Thyroid gland (tissue), 4 donors: ENCODE measurements at regions not wholly inside any gene's neighbourhood (a gene's known extent, or its start where the extent isn't known, plus 50 kb on each side); places are given as distances from the start of the nearest gene placed in this dataset.
"Not testable (repeated sequence)": the region's sequence is repeated elsewhere in the genome, so short reads cannot be mapped to it uniquely, and the experiment has no call there.

Experiments
- DNase-seq, 2 donors: peaks; one replicate each; pipeline ENCODE4 v3.0.0-alpha.2; 2019
- H3K27ac ChIP-seq, 3 donors: fragments of 200-600 bp; sonication (generic); 1 replicate in 2 of 3; 2 replicates in 1 of 3; pipeline ENCODE4 v1.5.1; 2016 to 2019; ENCODE audit warnings: mild to moderate bottlenecking in 1 of 3, moderate library complexity in 1 of 3
- H3K27me3 ChIP-seq: fragments of 200-600 bp; sonication (generic); one replicate; pipeline ENCODE4 v1.5.1; 2019
- H3K36me3 ChIP-seq, 2 donors: fragments of 200-600 bp; sonication (generic); one replicate each; pipeline ENCODE4 v1.5.1; 2016 to 2019
- H3K4me1 ChIP-seq, 2 donors: fragments of 200-600 bp; sonication (generic); one replicate each; pipeline ENCODE4 v1.5.1; 2017 to 2019
- H3K4me3 ChIP-seq, 3 donors: fragments of 200-600 bp; sonication (generic); replicated peaks in 1 of 3; 1 replicate in 2 of 3; 2 replicates in 1 of 3; pipeline ENCODE4 v1.5.1; 2016; ENCODE audit warnings: mild to moderate bottlenecking in 1 of 3
- H3K9me3 ChIP-seq: fragments of 200-600 bp; sonication (generic); one replicate; pipeline ENCODE4 v1.5.1; 2017
- CTCF ChIP-seq, 6 experiments: fragments of 200-600 bp in 3 of 6; fragments of 450-650 bp in 3 of 6; sonication (generic) in 3 of 6; IDR thresholded peaks; one replicate each; pipeline ENCODE4 v1.5.1; 2016 to 2019; ENCODE audit warnings: antibody characterized with exemption in 6 of 6, mild to moderate bottlenecking in 2 of 6, inconsistent platforms in 1 of 6, moderate library complexity in 1 of 6
- POLR2A ChIP-seq, 2 donors: fragments of 450-650 bp; IDR thresholded peaks; one replicate each; pipeline ENCODE4 v1.6.1; 2017; ENCODE audit warnings: antibody characterized with exemption in 2 of 2, mild to moderate bottlenecking in 2 of 2, moderate library complexity in 1 of 2
- WGBS, 2 donors: methylation state at CpG; one replicate each; pipeline ENCODE4 v1.1.5; 2017; 5-methylcytosine and 5-hydroxymethylcytosine counted together
- intact Hi-C: fragments of 100-400 bp; cut with DNase I; formaldehyde crosslinking; loops from one replicate; pipeline ENCODE4 v1.15.1; 2023

DNA sequence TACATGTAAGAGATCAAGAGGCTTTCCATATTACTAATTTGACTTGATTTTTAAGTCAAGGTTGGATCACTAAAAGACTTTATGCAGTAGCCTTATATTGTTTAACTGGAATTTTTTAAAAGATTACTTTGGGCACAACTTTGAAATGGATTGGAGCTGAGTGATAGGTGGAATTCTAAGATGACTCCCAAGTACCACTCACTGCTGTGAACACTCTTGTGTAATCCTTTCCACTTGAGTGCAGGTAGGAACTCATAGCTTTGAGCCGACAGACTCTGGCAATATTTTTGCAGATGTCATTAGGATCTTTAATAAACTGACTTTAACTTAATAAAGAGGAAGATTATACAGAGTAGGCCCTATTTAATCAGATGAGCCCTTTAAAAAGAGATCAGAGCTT, 831.1 kb upstream of the NCAM2 start:
- no peak overlapping the region for H3K27ac ChIP-seq
- H3K9me3 ChIP-seq = no peaks in the 10 kb centered on the region
- no peak for DNase-seq
- H3K4me1 ChIP-seq = no peaks in the 10 kb centered on the region
- H3K4me3 ChIP-seq = no peak overlapping the region
- H3K36me3 ChIP-seq = no peaks in the 10 kb centered on the region
- no peaks in the 10 kb centered on the region for H3K27me3 ChIP-seq
- TF ChIP-seq CTCF (IDR thresholded peaks at IDR 0.05) (no peak), POLR2A (IDR thresholded peaks at IDR 0.05) (no peak)
- 36 to 46% methylated on average over 1 of the region's 1 CpG for WGBS, 2 donors
- intact Hi-C loops = no loop called here

GRCh38 chr21:20169812-20170576, 828.2 kb upstream of the NCAM2 start:
- no peak overlapping the region for H3K27ac ChIP-seq
- DNase-seq = no peak
- no peaks in the 10 kb centered on the region for H3K4me1 ChIP-seq
- no peaks in the 10 kb centered on the region for H3K36me3 ChIP-seq
- intact Hi-C loops = no loop called here
- 85 to 94% methylated on average over 3 of the region's 3 CpGs for WGBS, 2 donors
- no peaks in the 10 kb centered on the region for H3K27me3 ChIP-seq
- TF ChIP-seq CTCF (IDR thresholded peaks at IDR 0.05) (no peak), POLR2A (IDR thresholded peaks at IDR 0.05) (no peak)
- no peaks in the 10 kb centered on the region for H3K9me3 ChIP-seq
- no peak overlapping the region for H3K4me3 ChIP-seq

DNA sequence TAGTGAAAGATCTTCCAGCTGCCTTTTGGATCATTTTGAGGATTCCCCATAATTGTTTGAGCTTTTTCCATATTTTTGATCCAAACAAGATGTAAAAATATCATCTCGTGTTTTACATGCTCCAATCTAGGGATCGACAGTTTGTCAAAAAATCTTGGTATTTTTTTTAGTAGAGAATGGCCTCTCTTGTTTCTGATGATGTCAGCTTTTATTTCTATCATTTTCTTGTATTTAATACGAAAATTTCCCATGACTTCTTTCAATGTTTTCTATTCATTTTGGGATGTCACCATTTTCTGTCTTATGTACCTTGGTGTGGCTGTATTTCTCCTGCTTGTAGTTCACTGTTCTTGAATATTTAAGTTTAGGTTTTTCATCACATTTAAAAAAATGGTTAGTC, 812.0 kb upstream of the NCAM2 start:
- WGBS, 2 donors = 51 to 53% methylated on average over 3 of the region's 3 CpGs
- no peak overlapping the region for H3K27ac ChIP-seq
- no peak overlapping the region for H3K4me3 ChIP-seq
- intact Hi-C loops = no loop called here
- no peaks in the 10 kb centered on the region for H3K9me3 ChIP-seq
- H3K36me3 ChIP-seq = no peaks in the 10 kb centered on the region
- no peak for DNase-seq
- H3K4me1 ChIP-seq = no peaks in the 10 kb centered on the region
- no peaks in the 10 kb centered on the region for H3K27me3 ChIP-seq
- no peak for TF ChIP-seq POLR2A (IDR thresholded peaks at IDR 0.05)
- TF ChIP-seq CTCF (IDR thresholded peaks at IDR 0.05) = no peak

DNA sequence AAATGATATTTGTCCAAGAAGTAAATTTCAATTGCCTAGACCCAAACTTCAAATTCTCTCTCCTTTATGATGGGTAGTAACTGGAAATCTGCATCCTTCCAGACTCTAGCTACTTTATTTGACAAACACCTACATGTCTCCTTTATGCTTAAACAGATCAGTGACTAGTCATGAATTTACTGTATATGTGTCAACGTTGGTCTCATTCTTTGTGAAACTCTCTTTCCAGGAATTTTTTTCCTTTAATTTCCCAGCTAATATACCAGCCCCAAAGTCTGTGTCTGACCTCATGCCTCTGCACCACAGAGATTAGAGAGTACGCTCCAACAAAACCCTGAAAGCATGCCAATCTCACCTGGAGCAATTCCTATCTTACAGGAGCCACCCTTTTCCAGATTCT, 811.2 kb upstream of the NCAM2 start:
- no peak for DNase-seq
- H3K36me3 ChIP-seq = no peaks in the 10 kb centered on the region
- no peak overlapping the region for H3K4me3 ChIP-seq
- no peaks in the 10 kb centered on the region for H3K27me3 ChIP-seq
- H3K27ac ChIP-seq = no peak overlapping the region
- 70 to 86% methylated on average over 2 of the region's 2 CpGs for WGBS, 2 donors
- intact Hi-C loops = no loop called here
- H3K4me1 ChIP-seq = no peaks in the 10 kb centered on the region
- H3K9me3 ChIP-seq = no peaks in the 10 kb centered on the region
- TF ChIP-seq CTCF (IDR thresholded peaks at IDR 0.05) (no peak), POLR2A (IDR thresholded peaks at IDR 0.05) (no peak)

DNA sequence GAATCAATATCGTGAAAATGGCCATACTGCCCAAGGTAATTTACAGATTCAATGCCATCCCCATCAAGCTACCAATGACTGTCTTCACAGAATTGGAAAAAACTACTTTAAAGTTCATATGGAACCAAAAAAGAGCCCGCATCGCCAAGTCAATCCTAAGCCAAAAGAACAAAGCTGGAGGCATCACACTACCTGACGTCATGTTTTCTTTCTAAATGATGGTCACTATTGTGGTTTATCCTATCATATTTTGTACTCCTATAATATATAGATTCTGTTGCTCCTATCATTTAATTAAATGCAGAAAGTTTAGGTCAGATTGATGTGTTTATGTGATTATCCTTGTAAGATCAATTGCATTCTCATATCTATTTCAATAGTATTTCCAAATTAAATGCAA, 796.9 kb upstream of the NCAM2 start:
- H3K4me1 ChIP-seq, H3K27me3 ChIP-seq, H3K9me3 ChIP-seq, intact Hi-C loops, DNase-seq, H3K4me3 ChIP-seq, H3K36me3 ChIP-seq, H3K27ac ChIP-seq: not testable (repeated sequence)
- 97% methylated on average over 3 of the region's 4 CpGs for WGBS, 2 donors
